AG20443 (cell line): ENCODE measurements at regions not wholly inside any gene's neighbourhood (a gene's known extent, or its start where the extent isn't known, plus 50 kb on each side); places are given as distances from the start of the nearest gene placed in this dataset.

Experiments used
- DNase-seq: peaks from one replicate; pipeline ENCODE4 v3.0.0; 2012; ENCODE audit warnings: low spot score, mixed read lengths

DNA sequence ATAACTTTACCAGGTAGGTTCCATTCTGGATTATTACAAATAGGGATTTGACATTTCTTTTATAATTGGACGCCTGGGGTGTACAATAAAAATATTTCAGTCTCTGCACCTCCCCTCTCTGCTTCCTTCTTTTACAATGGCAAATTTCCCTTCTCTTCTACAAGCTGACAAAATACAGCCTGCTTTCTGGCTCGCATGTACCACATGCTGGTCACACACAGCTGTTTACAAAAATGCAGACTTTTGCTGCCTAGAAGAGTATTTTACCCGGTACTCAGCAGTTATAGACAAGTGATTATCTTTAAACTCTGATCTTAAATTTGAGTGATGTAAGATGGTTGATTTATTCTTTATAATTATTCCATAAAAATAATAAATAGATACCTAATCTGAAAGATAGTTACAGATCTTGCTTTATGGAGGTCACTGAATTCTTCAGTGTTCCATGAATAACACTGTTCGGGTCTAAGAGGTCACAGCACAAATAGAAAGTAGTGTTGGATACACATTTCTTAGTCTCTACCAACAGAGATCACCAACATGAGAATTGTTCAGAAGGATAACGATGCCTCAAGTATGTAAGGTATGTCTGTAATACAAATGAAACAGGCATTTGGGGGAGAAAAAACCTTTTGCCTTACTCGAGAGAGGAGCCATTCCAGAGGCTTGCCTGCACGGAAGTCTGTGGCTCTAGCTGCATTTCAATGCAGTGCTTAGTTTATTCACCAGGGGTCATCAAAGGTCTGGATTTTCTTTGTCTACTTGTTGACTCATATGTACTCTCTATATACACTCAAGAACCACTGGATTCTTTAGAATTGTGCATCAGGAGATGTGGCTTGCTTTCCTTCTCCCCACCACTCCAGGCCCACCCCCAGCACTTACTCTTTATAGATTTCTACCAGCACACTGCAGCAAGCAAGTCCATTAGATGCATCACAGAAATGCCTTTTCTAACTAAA is 206.6 kb upstream of the RFX3 start:
- DNase-seq = peak; percentile 82

DNA sequence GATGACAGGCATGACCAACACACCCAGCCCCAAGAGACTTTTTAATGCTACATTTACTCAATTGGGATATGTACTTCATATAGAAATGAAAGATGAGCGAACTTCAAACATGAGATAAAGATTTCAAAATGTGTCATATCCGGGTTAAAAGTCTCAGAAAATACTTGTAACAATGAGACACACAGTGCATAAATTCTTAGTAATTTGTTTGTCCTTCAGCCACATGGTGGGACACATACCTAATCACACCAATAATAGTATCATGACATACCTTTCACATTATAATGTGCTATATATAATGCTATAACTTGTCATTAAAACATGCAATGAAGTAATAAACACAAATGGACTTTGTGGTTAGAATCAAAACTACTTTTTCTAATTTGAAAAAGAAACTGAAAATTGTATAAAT is 204.7 kb upstream of the RFX3 start:
- no peak for DNase-seq

DNA sequence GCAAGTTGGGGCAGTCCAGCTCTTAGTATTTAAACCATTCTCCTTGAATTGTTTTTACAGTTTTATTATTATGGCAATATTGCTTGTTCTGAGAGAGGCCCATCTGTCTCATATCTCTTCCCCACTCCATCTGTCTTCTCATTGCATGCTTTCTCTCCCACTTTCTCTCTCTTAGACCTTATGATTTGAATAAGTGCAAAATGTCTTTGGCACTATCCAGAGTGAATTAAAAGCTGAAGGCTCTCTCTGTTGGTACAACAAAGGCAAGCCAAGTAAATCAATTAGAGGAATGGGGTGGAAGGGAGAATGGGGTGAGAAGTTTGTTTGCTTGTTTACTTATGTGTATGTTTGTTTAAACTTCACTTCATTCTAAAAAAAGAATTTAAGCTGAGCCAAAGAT is 195.3 kb upstream of the RFX3 start:
- DNase-seq = no peak

DNA sequence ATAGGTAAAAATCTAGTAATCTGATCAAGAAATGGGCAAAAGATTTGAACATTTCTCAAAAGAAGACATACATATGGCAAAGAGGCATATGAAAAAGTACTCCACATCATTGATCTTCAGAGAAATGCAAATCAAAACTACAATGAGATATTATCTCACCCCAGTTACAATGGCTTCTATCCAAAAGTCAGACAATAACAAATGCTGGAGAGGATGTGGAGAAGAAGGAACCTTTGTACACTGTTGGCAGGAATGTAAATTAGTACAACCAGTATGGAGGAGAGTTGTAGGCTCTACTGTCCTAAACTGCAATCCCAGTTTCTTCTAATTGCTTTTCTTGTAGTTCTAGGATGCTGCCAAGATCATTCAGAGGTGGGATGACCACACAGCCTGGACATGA is 193.5 kb upstream of the RFX3 start:
- DNase-seq = no peak

DNA sequence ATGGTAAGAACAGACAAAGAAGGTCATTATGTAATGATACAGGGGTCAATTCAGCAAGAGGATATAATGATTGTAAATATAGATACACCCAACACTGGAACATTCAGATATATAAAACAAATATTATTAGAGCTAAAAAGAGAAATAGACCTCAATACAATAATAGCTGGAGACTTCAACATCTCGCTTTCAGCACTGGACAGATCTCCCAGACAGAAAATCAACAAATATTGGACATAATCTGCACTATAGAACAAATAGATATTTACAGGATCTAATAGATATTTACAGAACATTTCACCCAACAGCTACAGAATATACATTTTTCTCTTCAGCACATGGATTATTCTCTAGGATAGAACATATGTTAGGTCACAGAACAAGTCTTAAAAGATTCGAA is 190.6 kb upstream of the RFX3 start:
- DNase-seq = no peak

DNA sequence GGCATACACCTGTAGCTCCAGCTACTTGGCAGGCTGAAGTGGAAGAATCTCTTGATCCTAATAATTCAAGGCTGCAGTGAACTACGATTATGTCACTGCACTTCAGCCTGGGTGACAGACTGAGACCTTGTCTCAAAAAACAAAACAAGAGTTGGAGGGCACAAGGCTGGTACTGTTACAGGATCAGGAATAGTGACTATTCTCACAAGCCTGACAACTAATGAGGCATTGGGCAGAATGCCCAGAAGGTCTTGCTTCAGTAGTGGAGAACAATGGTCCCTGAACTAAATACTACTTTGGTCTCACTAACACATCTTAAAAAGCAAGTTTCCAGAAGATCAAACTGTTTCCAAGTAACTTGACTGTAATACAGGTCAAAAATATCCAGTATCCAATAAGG is 182.9 kb upstream of the RFX3 start:
- no peak for DNase-seq

DNA sequence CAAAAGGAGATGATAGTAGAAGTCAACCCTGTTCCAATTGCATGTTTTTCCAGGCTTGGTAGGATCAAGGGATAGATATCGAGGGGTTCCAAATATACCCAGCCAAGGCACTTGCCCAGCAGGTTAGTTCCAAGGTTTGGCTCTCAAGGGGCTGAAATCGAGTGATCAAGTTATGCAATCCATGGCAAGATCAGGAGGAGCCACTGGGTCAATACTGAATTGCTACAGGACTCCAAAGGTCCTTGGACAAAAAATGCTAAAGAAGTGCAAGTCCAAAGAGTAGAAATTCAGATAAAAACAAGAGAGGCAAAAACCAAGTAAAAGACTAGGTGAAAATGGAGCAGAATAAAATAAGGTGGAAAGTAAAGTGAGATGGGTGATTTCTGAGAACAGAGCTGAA is 179.1 kb upstream of the RFX3 start:
- DNase-seq = no peak

DNA sequence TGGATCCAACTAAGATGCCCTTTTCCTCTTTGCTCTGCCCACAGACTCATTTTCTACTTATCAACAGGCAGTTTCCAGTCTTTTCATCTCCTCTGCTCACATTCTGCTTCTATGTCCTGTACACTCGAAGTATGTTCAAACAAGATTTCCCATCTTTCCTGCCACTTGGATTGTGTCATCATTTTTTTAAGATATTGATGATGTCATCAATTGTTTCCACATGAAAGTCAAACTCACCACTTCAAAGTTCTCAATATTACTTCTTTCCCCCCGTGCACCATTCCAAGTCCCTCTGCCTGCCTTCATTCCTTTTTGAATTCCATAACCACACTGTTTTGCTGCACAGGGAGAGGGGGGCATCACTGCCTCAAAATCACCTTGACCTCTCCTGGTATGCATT is 175.0 kb upstream of the RFX3 start:
- no peak for DNase-seq

DNA sequence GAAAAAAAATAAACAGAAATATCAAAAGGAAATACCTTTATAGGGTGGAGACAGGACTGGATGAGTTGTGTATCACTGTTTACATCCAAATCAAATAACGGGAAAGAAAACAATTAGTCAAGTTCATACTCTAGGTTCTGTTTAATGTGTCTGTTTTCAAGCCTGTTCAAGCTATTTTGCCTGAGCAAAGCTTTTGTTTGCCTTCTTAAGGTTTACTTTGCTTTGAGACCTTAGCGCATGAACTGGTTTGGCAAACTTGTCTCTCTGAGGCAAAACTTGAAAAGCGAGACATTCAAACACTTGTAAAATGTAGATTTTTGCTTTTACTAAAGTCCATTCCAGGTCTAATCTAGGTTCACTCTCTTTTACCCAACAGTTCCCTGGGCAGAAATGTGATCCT is 174.1 kb upstream of the RFX3 start:
- no peak for DNase-seq

DNA sequence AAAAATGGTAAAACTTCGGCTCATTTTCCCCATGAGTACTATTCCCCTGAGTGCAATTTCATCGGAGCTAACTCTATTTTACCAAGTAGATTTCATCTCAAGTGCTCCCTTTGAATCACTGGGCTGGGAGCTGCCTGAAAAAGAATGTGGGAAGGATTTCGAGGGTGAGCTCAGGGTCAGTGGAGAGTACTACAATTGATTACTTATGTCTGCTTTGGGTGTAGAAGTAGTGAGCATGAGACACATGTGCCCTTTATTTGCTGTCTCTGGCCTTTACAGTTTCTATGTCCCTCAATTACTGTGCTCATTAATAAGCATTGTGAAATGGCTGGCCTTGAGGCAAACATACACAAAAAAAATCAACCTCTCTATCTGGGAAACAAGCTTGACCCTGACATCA is 172.7 kb upstream of the RFX3 start:
- no peak for DNase-seq

DNA sequence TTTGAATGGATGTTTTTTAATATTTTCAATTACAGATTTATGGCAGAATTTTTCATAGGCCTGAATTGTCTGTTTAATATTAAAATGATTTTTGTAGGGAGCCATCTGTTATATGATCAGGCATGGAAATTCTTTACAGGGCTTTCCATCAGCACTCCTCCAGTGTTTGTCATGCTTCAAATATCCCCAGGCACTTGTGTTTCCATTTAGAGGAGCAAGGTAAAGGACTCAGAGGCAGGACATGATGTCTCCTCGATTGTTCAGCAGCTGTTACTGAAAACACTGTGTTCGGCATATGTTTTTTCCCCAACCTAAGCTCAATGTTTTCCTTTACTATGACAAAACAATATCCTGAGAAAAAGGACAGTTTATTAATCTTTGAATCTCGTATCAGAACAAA is 172.3 kb upstream of the RFX3 start:
- DNase-seq = no peak

DNA sequence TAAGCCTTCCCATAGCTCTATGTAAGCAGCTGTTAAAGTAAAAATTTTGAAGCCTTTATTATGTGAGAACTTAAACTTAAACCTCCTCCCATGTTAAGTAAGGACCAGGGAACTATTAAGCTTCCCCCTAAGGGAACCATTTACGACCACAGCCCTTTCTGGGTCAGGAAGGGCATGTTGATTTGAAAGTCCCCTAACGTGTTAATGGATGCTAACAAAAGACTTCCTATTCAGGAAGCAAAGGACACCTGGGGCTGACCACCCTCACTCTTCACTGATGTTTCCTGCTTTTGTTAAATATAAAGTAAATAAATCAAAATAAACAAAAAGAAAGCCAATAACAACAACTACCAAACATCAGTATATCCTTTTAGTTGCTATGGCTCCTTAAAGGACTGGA is 170.6 kb upstream of the RFX3 start:
- no peak for DNase-seq

DNA sequence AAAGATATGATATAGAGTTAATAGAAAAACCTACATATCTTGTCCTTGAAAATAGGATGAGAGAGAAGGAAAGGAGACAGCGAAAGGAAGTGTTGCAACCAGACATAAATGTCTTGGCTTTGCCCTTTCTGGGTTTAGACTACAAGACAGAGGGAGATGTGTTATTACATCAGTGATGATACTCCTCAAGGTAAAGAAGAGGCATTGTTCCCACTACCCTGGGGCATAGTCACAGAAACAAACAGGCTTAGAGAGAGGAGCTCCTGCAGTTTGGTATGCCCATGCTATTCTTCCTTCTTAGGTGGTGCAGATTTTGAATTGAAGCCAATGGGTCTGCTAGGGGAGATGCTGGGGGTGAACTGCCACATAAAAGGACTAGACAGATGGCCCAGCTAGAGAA is 166.8 kb upstream of the RFX3 start:
- DNase-seq = no peak

DNA sequence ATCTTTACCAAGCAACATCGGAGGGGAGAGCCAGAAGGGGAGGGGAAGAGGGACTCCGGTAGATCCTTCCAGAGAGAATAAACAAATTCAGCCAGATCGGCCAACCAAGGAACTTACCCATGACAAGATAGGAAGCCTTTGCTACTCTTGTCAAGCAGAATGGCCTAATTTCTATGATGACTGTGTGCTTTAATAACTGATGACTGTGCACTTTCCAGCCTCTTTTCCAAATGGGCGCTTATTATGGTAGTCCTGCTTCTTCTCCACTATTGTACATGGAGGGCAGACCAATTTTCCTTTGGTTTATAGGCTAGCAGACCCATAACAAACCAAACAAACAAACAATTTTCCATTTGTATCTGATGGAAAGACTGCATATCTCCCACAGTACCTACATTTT is 163.8 kb upstream of the RFX3 start:
- no peak for DNase-seq

DNA sequence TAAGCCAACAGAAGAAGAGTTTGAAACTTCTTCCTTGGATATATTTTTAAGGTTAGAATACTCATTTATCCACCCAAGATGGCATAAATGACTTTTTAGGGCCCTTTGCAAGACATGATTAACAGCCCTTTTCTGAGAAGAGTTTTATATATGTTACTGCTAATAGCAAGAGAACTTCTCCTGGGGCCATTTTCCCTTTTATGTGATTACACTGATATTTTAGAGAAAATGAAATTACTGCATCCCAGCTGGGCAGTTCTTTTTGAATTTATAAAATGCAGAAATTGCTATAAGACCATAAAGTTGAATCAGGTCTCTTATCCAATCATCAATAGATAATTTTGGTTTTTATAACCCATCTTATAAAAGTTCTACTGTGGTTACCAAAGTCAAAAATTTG is 161.3 kb upstream of the RFX3 start:
- no peak for DNase-seq

DNA sequence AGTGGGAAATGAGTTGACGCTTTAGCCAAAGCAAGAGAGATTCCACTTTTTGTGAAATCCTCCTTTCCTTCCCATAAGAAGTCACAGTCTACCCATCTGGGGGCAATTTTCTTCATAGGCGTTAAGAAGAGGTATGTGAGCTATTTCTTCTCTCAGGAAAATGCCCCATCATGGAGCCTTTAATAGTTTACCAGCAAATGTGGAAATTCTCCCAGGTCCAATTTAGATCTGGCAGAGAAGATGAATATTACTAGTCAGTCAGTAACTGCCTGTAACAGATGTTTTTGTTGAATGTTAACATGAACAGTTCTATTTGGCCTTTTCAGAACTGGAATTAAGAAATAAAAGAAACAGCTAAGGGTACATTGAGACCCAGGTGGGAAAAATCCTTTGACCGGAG is 156.4 kb upstream of the RFX3 start:
- DNase-seq = no peak

DNA sequence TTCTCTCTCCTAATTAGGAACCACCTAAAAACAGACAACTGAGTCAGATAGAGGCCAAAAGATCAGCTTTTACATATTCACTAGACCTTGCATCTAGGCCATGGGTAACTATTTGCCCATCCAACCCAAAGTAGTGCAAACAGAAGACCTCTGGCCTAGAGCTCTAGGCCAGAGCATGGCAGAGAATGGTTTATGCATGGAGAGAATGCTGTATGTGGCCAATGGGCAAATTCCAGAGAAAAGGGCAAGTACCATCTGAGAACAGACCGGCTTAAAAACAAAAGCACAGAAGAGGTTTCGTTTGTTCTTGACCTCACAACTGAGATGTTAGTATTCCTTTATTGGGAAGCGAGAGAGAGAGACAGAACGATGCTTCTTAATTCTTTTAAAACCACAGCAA is 151.7 kb upstream of the RFX3 start:
- no peak for DNase-seq

DNA sequence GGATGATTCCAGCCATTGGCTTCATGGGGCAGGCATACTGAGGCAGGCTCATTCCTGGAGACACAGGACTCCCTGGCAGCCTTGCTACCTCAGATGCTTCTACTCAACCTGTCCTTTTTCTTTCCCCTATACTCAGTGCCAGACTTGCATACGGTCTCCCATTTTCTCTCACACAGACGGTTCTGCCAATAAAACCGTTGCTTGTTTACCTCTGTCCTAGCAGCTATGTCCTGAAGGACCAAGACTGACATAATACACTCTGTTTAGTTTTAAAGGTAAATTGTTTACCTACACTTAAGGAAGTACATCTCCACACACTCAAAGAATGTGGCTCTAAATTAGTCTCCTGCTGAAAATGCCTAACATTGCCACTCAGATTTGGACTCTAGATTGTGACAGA is 151.0 kb upstream of the RFX3 start:
- DNase-seq = no peak

DNA sequence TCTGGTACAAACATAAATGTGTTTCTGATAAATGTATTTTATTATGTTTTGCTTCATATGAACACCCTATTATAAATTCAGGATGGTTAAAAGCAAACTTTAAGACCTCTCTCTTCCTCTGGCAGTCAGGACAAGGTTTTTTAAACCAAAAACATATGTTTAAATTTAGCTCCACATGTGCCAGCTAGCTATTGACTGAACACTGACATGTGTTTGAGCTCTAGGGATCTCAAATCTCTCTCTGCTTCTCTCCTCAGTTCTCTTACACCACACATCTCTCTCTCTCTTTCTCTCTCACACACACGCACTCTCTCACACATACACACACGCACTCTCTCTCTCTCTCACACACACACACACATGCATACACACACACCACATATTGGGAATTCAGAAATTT is 150.1 kb upstream of the RFX3 start:
- DNase-seq = no peak

DNA sequence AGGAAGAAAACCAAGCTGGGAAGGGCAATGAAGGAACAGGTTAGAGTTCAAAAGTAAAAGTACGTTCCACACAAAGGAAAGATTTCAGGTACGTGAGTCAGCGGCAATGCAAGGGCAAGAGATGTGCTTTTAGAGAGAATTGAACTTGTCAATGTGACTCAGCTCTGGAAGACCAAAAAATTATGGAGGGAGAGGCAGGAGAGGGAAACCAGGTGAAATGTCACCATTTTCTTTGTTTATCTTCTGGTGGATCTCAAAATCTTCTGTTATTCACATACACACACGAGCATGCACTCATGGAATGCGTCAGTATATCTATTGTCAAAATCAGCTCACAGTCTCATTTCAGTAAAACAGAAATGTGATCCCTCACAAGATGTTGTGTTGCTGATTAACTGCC is 148.8 kb upstream of the RFX3 start:
- DNase-seq = no peak

DNA sequence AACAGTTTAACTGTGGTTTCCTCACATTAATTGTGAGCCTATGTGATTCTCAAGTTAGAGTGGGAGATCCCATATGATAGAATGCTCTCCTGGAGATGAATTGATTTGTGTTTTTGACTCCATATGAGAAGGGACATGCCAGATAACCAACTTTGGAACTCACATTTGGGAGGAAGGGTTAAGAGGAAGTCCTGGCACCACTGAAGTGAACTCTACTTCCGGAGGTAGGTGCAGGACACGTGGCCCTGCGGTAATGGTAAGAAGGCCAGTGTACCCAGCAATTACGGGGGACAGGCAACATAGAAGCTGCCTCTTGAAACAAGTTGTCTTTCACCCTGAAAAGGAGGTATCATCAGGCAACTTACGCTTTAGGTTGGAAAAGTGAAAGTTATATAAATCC is 146.6 kb upstream of the RFX3 start:
- DNase-seq = no peak

DNA sequence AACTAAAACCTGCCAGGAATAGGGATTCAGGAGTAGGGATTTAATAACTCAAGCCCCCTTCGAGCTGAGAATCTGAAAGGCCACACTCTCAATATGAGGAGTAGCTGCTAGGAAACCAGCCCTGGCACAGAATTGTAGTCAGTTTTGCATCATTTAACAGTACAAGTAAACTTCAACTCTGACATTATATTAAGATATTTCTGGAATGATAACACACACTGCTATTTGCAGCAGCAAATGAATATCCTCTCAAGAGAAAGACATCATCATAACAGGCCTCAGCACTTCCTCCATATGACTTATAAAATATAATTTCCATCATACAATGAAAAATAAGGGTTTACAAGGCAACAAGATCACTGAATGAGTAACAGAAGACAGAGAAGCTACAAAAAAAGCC is 138.2 kb upstream of the RFX3 start:
- no peak for DNase-seq

DNA sequence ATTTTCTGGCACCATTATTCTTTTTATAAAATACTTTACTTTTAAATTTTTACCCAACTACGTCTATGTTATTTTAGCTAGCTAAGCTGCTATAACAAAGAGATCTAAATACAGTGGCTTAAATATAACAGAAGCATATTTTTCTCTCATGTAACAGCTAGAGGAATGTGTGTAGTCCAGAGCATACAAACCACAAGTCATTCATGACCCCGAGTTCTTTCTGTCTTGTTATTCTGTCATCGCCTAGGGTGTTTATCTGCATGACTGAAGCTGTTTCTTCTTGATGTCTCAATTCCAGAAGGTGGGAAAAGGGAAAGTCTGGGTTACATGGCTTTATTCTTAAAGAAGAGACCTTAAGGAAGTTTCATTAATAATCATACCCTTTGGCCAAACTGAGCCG is 136.9 kb upstream of the RFX3 start:
- no peak for DNase-seq

DNA sequence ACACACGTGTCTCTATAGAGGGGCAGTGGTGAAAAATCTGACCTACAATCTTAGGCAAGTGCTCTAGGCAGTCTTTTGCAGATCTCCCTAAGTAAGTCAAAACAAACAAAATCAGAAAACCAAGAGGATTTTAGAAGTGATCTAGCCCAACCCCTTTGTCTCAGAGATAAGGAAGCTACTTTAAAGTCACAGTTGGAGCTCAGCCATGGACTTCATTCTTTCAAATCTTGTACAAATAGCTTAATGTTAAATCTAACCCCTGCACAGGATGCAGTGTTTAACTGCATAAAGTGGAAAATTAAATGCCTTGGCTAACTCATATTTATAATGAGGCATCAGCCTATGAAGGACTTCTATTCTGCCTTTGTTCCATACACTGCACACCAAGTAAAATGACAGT is 135.1 kb upstream of the RFX3 start:
- no peak for DNase-seq
